GM10248 (cell line): ENCODE measurements at regions not wholly inside any gene's neighbourhood (a gene's known extent, or its start where the extent isn't known, plus 50 kb on each side); places are given as distances from the start of the nearest gene placed in this dataset.
A peak's percentile ranks its signal among the peaks of the same experiment; 100 is the strongest.

Experiments
- CTCF ChIA-PET: fragments of 300-600 bp; sonication (Branson Sonifier 250); formaldehyde crosslinking; extraction: SDS; loops from one replicate; lab custom pipeline; 2021; ENCODE audit warnings: antibody characterized with exemption; lab: Yijun Ruan, JAX
- POLR2A ChIA-PET: fragments of 350-650 bp; sonication (Branson Sonifier 250); formaldehyde crosslinking; extraction: SDS; loops from one replicate; lab custom pipeline; 2020; ENCODE audit warnings: antibody characterized with exemption; lab: Yijun Ruan, JAX
- DNase-seq: peaks from one replicate; pipeline ENCODE4 v3.0.0; 2012; ENCODE audit errors: extremely low spot score
- CTCF ChIP-seq: IDR thresholded peaks from 2 replicates; pipeline ENCODE4 v1.5.1; 2012; ENCODE audit warnings: mild to moderate bottlenecking, low read depth; ENCODE audit errors: extremely low read depth, missing control alignments, control extremely low read depth

GRCh38 chr18:43648002-43648401, 370.7 kb upstream of the SYT4 start:
- no peak for DNase-seq
- ChIA-PET POLR2A (no interaction called here), CTCF (interaction anchor here (0.6 to 1.5 kb wide), 3 partner anchors 24 to 60 kb away, joined by 3 read pairs; no protein-coding TSS in a partner anchor)
- TF ChIP-seq CTCF = no peak

- no peak for TF ChIP-seq CTCF
- POLR2A ChIA-PET = no interaction called here
- CTCF ChIA-PET = interaction anchor here (0.8 kb wide), 1 partner anchor 11 kb away, joined by 3 read pairs; no protein-coding TSS in a partner anchor
- no peak for DNase-seq
Observed at GRCh38 chr18:43649649-43650357, 372.5 kb upstream of the SYT4 start.

- ChIA-PET POLR2A (no interaction called here), CTCF (interaction anchor here (0.8 kb wide), 1 partner anchor 11 kb away, joined by 3 read pairs; no protein-coding TSS in a partner anchor)
- DNase-seq = no peak
- no peak for TF ChIP-seq CTCF
Observed at GRCh38 chr18:43650426-43650825, 373.1 kb upstream of the SYT4 start.

GRCh38 chr18:43651057-43651456, 373.8 kb upstream of the SYT4 start:
- no peak for TF ChIP-seq CTCF
- no peak for DNase-seq
- ChIA-PET CTCF (no interaction called here), POLR2A (no interaction called here)

GRCh38 chr18:43656547-43656946, 379.3 kb upstream of the SYT4 start:
- POLR2A ChIA-PET = no interaction called here
- CTCF ChIA-PET = no interaction called here
- no peak for DNase-seq
- no peak for TF ChIP-seq CTCF

- DNase-seq = peak; percentile 2
- POLR2A ChIA-PET = no interaction called here
- CTCF ChIA-PET = interaction anchor here (0.6 to 2.1 kb wide), 6 partner anchors 10 to 1723 kb away, joined by 3 to 8 read pairs (median 4); no protein-coding TSS in a partner anchor
- TF ChIP-seq CTCF = peak; percentile 34
Observed at GRCh38 chr18:43661570-43661969, 384.3 kb upstream of the SYT4 start.

GRCh38 chr18:43662657-43663056, 385.4 kb upstream of the SYT4 start:
- no peak for TF ChIP-seq CTCF
- ChIA-PET POLR2A (no interaction called here), CTCF (interaction anchor here (1.1 to 2.1 kb wide), 3 partner anchors 9 to 1722 kb away, joined by 3 to 8 read pairs (median 5); no protein-coding TSS in a partner anchor)
- no peak for DNase-seq
